Non-pigmented ciliary epithelial cell (primary cell): ENCODE measurements at regions not wholly inside any gene's neighbourhood (a gene's known extent, or its start where the extent isn't known, plus 50 kb on each side); places are given as distances from the start of the nearest gene placed in this dataset.

Experiments used
- DNase-seq: peaks from one replicate; pipeline ENCODE4 v3.0.0-alpha.2; 2010; ENCODE audit warnings: low read depth

DNA sequence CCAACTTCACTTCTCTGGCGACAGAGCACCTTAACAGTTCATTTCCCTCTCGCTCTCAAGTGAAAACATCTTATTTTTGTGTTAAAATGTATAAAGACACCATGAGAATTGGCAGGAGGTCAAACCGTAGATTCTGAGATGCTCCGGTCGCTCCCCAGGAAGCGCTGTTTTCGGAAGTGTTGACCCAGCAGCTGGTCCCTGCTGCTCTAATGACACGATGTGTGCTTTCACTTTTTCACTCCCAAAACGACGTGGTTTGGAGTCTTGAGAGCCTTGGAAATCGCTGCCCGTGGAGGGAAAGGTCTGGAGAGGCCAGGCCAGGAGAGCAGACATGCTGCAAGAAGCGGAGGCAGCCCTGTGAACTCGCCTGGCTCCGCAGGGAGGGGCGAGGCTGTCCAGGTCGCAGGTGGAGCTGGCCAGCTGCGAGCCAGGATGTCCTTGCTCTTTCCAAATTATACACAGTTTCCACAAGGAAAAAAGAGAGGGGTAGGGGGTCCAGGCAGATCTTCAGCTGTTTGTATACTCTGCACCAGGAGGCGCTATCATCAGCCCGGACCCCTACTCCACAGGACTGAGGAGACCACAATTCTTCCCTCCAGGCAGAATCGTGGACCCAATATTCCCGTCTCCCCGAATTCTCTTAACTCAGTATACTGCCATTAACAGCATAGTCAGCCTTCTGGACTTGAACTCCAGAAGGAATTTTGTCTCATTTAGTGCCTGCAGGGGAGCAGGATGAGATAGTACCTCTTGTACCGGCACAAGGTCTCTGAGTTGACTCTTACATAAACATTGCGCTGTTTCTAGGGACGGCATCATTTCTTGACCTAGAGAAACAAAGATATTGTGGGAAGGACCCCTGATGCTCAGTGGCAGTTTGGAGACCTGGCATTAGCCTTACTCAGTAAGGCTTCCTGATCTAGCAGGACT, 248.6 kb upstream of the ANKRD55 start:
- no peak for DNase-seq

DNA sequence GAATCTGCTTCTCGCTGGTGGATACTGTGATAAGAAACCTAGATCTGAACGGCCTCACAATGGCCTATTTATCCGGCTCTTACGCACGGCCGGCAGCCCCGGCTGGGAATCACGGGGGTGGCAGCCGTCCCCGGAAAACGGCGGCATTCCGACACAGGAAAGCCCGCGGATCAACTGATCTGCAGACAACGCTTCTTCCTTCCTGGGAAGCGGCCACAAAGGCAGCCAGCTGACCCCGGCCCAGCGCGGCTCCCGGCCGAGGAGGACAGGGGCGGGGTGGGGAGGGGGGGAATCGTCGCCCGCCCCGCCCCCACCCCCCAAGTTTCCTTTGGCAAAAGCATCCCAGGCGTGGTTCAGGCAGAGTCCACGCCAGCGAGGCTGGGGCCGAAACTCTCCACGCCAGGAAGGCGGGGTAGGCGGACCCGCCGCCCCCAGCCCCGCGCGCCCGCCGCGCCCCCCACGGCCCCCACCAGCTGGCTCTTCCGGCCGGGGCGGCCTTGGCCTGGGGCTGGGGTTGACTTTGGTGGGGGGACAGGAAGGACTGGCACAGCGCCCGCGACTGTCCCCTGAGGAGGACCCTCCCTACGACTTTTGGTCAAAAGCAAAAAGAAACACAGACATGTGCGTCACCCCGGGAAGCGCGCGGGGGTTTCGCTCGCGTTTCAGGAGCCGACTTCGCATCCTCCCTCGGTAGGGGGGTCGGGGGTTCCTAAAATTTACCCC, 247.7 kb upstream of the ANKRD55 start:
- peak; percentile 36 for DNase-seq

DNA sequence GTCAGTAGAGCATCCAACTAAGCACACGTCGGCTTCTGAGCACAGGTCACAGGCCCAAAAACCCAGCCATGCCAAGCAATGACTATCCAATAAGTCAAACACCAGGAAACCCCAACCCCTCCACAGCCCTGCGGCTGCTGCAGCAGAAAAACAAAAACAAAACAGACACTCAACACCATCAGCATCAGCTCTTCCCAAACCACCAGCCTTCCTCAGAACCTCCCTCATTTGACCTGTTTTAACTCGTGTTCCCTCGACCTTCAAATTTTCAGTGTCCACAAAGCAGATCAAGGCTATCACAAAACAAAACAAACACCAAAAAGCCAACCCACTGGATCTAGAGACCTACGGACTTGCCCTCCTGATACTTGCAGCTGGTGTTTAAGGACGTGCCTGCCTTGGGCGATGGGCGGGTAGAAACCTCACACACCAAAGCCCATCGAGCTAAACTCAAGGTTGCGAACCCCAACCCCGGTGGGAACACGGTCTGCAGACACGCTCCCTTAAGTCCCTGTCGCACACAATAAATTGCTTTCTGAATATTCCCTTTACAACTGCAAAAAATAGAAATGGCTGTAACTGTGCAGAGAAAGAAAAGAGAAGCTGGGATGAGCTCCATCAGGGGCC, 247.1 kb upstream of the ANKRD55 start:
- no peak for DNase-seq

DNA sequence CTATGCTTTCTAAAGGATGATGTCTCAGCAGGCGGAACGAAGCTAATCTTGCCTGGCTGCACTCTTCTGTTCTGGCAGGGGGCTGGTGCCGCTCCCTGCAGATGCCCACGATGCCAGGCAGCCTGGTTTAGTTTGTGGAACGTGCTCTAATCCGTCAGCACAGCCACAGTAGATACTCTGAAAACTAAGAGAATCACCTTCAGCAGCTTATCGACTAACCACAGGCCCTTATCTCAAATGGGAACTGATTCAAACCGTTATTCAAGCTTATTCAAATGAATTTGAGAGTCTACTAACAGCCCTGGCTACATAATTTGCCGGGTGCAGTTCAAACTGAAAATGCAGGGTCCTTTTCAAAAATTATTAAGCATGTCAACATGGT, 246.6 kb upstream of the ANKRD55 start:
- DNase-seq = no peak

DNA sequence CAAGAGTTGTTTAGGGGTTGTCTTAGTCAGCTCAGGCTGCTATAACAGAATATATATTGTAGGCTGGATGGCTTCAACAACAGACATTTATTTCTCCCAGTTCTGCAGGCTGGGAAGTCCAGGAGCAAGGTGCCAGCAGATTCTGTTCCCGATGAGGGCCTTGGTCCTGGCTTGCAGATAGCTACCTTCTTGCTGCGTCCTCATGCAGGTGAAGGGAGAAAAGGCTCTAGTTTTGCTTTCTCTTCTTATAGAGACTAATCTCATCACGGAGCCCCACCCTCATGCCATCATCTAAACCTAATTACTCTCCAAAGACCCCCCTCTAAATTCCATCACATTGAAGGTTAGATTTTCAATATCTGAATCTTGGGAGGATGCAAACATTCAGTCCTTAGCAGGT, 246.0 kb upstream of the ANKRD55 start:
- no peak for DNase-seq

DNA sequence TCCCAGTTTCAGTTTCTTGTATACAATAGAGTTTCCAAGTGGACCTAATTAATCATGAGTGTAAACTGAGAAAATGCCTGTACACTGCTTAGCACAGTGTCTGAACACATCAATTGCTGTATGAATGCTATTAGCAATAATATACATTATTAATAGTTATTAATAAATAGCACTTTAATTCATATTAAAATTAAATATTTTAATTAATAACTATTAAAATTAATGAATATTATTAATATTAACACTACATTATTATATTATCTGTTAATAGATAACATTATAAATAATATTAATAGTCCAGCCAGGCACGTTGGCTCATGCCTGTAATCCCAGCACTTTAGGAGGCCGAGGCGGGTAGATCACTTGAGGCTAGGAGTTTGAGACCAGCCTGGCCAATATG, 244.9 kb upstream of the ANKRD55 start:
- DNase-seq = no peak

DNA sequence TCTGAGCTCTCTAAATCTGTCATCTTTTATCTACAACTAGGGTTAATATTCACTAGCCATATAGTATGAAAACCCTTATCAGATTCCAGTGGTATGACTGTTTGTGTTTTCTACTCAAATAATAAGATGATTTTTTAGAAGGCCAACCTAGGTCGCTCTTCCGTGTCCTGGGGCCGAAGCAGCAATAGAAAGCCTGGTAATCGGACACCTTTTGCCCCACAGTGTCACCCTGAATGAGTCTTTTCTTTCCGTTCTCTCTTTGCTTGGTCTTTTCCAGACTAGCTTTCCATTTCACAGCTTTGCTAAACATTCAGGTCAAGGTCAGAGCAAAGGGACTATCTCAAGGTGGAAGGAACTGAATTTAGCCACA, 243.3 kb upstream of the ANKRD55 start:
- DNase-seq = no peak

DNA sequence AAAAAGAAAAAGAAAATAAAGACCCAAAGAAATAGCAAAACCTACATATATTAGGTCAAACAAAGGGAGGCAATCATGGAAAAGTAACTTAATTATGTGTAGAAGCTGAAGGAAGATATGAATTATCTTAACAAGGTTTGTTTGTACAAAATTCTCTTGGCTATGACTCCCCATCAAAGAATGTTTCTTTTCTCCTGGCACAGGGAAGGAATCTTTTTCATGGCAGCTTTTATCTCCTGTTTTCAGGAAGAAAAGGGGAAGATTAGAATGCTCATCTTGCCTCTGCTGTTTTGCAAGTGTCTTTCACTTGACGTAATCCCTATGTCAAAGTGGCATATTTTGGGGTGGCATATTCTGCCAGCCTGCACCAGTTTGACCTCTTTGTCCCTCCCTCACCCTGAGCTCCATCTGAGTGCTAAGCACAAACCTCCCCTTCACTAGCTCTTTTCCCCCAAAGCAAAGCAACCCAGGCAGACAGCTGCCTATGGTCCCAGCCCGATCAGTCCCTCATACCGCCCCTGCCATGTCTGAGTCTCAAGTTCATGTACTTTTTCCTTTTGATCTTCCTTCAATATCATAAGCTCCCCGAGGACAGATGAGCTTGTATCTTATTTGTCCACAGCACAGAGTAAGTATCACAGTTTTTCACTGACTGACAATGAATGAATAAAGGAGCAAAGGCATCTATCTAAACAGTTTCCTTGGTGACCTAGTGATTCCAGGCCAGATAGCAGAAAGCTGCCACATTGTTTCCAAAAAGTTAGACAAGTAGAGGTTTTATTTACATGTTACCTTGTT, 242.8 kb upstream of the ANKRD55 start:
- DNase-seq = no peak

DNA sequence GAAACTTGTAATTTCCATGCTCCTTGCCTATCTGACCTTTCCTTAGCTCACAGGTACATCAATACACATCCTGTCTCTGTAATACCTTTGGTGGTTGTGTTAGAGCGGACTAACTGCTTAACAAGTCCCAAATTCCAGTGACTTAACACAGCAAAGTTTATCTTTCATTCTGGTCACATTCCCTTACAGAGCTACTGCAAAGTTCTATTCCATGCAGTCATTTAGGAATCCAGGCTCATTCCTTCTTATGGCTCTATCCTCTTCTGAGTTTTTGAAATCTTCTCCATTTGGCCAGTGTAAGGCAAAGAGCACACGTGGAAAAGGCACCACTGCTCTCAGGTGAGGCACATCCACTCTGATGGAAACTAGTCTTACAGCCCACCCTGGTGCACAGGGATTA, 238.6 kb upstream of the ANKRD55 start:
- DNase-seq = no peak

DNA sequence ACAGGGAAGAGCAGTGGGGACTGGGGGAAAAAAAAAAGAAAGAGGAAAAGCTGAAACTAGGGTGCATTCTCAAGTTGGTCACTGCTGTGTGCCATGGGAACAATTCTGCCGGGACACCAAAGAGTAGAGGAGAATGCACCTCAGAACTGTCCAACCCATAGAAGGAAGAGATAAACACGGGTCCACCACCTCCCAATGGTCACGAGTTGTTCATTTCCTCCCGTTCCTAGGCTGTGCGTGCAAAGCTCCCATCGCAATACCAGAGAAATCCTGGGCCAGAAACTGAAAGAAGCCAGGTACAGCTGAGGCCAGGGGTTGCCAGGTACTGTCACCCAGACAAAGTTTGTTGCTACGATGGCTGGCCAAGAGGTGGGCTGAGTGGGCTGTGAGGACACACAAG, 236.9 kb upstream of the ANKRD55 start:
- DNase-seq = no peak

DNA sequence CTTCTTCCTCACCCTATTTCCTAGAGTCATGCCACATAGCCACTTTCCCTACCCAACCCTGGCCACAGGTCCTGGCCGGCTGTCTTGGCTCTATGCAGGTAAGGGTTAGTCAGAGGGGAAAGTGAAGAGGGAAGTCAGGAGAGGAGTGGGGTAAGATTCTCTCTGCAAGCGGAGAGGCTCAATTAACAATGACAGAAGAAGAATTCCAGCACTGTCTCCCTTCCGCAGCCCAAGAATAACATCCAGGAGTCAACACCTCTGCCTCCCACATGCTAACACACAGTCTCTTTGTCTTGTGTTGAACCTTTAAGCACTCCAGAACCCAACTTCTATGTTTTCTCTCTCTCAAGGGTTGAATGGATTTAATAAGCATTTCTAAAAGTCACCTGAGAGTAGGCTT, 235.1 kb upstream of the ANKRD55 start:
- no peak for DNase-seq

DNA sequence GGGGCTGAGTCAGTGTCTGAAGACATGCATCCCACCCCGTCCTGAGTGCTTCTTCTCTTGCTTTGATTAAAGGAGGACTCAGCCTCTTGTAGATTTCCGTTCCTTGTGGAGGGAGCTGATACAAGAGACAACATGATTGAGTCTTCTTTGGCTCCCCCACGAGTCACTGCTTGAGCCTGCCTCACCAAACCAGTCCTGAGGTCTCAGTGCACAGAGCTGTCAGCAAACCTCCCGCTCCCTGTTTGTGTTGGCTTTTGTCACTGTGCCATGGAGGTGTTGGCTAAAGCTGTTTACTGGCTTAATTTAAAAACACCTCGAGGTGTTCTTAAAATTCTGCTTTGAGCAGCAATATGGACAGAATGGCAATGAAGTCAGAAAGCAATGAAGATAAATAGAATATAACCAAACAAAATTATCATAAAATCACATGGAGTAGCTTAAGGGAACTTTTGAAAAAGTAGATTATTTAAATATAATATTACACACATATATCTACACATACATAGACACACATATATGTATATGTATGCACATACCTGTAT, 234.1 kb upstream of the ANKRD55 start:
- no peak for DNase-seq

DNA sequence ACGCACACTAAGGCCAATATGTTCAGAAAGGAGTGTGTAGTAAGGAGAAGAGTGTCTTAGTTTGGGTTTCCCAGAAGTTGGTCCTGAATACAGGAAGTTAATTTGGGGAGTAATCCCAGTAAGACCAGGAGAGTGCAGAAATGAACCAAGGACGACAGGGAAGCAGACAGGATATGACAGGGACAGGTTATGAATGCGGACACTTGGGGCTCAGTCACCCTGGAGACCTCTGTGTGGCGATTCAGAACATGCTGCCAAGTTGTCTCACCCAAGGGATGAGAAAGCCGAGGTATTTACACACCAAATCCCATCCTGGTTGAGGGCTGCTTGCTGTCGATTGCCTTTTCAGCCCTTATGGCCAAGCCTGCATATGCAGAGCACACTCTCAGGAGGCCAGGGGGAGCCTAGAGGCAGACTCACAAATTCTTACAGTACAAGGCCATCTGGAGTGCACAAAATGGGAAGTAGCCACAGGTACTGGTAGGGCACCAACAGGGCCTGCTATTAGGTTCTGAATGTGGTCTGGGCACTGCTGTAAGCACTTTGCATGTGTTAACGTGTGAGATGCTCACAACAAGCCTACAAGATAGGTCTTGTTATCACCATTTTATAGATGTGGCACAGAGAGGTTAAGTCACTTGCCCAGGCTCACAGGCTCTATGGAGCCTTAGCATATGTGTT, 233.1 kb upstream of the ANKRD55 start:
- no peak for DNase-seq

DNA sequence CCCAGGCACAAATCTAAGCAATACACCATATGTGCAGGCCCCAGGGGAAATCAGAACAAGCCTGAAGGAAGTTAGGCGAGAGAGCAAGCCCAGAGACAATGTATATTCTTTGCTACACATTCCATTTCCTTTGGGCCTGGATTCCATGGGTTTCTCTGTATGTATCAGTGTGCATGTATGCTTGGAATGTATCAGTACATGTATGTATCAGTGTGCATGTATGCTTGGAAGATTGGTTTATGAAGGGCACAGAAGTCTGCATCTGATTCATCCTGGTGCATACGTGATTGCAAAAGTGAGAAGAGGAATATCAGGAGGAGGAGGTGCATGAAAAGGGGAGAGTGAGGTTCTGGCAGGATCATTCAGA, 232.6 kb upstream of the ANKRD55 start:
- DNase-seq = no peak

DNA sequence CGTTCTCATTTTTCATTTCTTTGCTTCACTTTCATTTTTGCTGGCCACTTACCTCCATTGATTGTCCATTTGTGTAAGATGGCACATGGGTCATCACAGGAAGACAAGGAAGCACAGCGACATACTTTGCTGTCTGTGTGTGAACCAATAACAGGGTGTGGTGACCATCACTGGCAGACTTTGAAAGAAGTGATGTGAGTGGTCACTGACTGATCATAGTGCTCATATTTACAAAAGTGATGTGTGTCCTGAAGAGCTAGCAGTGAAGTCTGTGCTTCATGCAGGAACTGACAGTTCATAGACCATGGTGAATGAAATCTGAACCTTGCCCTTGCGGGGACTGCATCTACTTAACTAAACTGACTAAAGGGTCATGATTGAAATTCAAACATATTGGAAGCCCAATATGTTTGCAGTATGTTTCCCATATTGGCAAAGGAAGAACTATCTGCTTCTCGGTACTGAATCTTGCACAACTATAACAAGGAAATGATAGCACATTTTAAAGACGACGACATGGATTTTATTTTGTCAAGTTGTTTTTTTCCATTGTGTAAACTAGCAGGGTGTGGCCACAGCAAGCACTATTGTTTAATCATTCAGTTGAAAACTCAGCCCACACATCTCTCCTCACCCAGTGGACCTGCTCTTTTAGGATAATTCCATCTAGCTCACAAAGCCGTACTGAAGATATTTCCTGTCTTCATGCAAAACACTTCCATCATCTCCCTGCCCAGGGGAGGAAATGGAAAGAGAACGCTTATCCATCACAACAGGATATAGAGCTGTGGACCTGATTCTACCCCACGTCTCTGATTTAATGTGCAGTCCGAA, 232.0 kb upstream of the ANKRD55 start:
- DNase-seq = no peak

DNA sequence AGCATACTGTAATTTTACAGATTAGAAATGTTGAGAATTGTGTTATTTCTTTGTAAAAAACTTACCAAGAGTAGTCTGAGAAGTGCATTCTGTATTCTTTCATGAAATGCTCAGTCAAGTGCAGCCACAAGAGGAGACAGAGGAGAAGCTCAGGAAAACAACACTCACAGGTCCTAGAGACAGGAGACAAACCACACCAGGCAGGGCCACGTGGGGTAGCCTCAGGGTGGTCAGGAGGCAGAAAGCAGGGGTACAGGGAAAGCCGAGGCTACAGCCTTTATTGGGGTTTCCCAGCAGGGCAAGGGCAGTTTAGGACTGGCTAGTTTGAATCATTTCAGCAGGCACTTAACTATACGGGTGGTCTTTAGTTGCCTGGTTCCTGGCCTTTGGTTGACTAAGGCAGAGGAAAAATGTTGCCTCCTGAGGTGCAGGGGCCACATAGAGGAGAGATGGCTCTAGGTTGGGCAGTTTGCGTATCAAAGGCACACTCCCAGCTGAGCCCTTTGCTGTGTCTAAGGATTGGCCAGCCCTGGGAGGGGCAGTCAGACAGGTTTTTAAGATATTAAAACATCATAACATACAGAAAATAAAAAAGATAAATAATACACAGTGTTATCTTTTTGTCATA, 230.9 kb upstream of the ANKRD55 start:
- DNase-seq = no peak

DNA sequence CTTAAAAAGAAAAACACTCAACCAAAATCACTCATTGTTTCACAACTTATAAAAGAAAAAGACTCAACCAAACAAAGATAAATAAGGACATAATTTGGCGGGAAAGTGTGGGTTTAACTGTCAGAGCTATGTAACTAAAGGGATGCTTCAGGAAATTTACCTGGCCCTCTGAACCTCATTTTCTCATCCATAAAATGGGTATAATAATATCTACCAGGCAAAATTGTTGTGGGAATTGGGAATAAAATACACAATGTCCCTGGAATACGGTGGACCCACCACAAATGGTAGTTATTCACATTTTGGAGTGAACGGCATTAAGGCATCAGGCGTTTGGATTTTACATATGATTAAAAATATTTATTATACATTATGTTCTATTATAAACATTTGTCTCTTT, 228.5 kb upstream of the ANKRD55 start:
- DNase-seq = no peak

DNA sequence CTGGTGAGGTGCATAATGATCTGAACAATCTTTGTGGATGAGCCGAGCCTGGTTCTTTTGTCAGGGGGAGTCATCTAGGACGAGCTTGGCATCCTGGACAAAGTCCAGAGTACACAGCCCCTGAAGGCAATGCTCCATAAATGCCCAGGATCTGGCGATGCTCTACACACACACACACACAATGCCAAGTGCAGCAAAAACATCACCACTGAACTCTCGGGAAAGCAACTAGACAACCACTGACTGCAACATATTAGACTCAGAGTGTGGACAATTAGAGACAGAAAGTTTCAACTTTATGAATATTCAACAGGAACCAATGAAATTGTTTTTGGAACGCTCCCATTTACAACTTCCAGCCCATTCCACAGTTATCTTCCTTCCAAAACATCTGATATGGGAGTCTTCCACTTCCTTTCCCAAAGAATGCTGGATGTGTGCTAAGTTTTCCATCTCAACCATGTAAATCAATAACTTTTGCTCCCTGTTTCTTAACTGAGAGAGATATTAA, 227.6 kb upstream of the ANKRD55 start:
- no peak for DNase-seq

DNA sequence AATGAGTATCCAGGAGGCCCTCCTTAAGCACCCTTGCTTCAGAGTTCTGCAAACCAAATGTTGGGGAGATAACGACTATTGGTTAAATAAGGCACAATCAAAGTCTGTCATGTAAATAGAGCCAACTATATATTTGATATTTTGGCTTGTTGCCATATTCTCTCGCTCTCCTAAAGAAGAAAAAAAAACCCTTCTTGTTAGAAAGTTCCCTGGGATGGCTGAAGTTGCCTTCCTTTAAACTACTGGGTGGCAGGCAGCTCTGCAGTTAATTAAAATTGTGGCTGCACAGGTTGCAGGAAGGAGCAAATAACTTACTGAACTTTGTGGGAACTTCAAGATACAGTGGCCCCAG, 227.0 kb upstream of the ANKRD55 start:
- no peak for DNase-seq
